ENCODE measurements at regions not wholly inside any gene's neighbourhood (a gene's known extent, or its start where the extent isn't known, plus 50 kb on each side); places are given as distances from the start of the nearest gene placed in this dataset.
"Not testable (repeated sequence)": the region's sequence is repeated elsewhere in the genome, so short reads cannot be mapped to it uniquely, and the experiment has no call there.

GRCh38 chr3:177465257-177465642 is 268.0 kb upstream of the TBL1XR1 start:
- peaks cover 0 to 6% of the 10 kb centered on the region in 2 donors for H3K4me1 ChIP-seq (ENCODE audit: control insufficient read depth in 1 of 2, insufficient read depth in 2 of 2, low read length in 2 of 2)
- H3K4me3 ChIP-seq (ENCODE audit: low read depth in 1 of 2, low read length in 2 of 2): no peak overlapping the region
- no peaks in the 10 kb centered on the region for H3K9me3 ChIP-seq (ENCODE audit: control insufficient read depth in 1 of 2, low read length in 2 of 2)
- H3K36me3 ChIP-seq (ENCODE audit: control insufficient read depth in 1 of 2, insufficient read depth in 2 of 2, low read length in 2 of 2): no peaks in the 10 kb centered on the region
- no peaks in the 10 kb centered on the region for H3K27me3 ChIP-seq (ENCODE audit: low read depth, low read length)
- peak overlapping the region; percentile 42 for H3K27ac ChIP-seq (ENCODE audit: low read length)

- Histone ChIP-seq H3K27ac (ENCODE audit: low read length) (no peak overlapping the region), H3K27me3 (ENCODE audit: low read depth, low read length) (no peaks in the 10 kb centered on the region), H3K36me3 (ENCODE audit: control insufficient read depth in 1 of 2, insufficient read depth in 2 of 2, low read length in 2 of 2) (no peaks in the 10 kb centered on the region), H3K4me1 (ENCODE audit: control insufficient read depth in 1 of 2, insufficient read depth in 2 of 2, low read length in 2 of 2) (peaks cover 0 to 6% of the 10 kb centered on the region in 2 donors), H3K9me3 (ENCODE audit: control insufficient read depth in 1 of 2, low read length in 2 of 2) (no peaks in the 10 kb centered on the region), H3K4me3 (ENCODE audit: low read depth in 1 of 2, low read length in 2 of 2) (no peak overlapping the region)
These were observed 268.8 kb upstream of the TBL1XR1 start for GRCh38 chr3:177466074-177466473.

- not testable (repeated sequence) for H3K9me3 ChIP-seq (ENCODE audit: control insufficient read depth in 1 of 2, low read length in 2 of 2); H3K36me3 ChIP-seq (ENCODE audit: control insufficient read depth in 1 of 2, insufficient read depth in 2 of 2, low read length in 2 of 2); H3K27ac ChIP-seq (ENCODE audit: low read length)
These were observed 269.3 kb upstream of the TBL1XR1 start for GRCh38 chr3:177466622-177467021.

GRCh38 chr3:177467247-177467985 is 270.1 kb upstream of the TBL1XR1 start:
- Histone ChIP-seq H3K4me1 (ENCODE audit: control insufficient read depth in 1 of 2, insufficient read depth in 2 of 2, low read length in 2 of 2) (peaks cover 0 to 6% of the 10 kb centered on the region in 2 donors), H3K27ac (ENCODE audit: low read length) (no peak overlapping the region), H3K27me3 (ENCODE audit: low read depth, low read length) (no peaks in the 10 kb centered on the region), H3K4me3 (ENCODE audit: low read depth in 1 of 2, low read length in 2 of 2) (no peak overlapping the region), H3K9me3 (ENCODE audit: control insufficient read depth in 1 of 2, low read length in 2 of 2) (no peaks in the 10 kb centered on the region), H3K36me3 (ENCODE audit: control insufficient read depth in 1 of 2, insufficient read depth in 2 of 2, low read length in 2 of 2) (no peaks in the 10 kb centered on the region)

More at GRCh38 chr3:177466622-177467021, 269.3 kb upstream of the TBL1XR1 start:
- not testable (repeated sequence) for H3K27me3 ChIP-seq (ENCODE audit: low read depth, low read length); H3K4me1 ChIP-seq (ENCODE audit: control insufficient read depth in 1 of 2, insufficient read depth in 2 of 2, low read length in 2 of 2); H3K4me3 ChIP-seq (ENCODE audit: low read depth in 1 of 2, low read length in 2 of 2)

- H3K4me3 ChIP-seq (ENCODE audit: low read depth in 1 of 2, low read length in 2 of 2): no peak overlapping the region
- H3K36me3 ChIP-seq (ENCODE audit: control insufficient read depth in 1 of 2, insufficient read depth in 2 of 2, low read length in 2 of 2): no peaks in the 10 kb centered on the region
- H3K4me1 ChIP-seq (ENCODE audit: control insufficient read depth in 1 of 2, insufficient read depth in 2 of 2, low read length in 2 of 2): peaks cover 0 to 6% of the 10 kb centered on the region in 2 donors
- no peaks in the 10 kb centered on the region for H3K9me3 ChIP-seq (ENCODE audit: control insufficient read depth in 1 of 2, low read length in 2 of 2)
- H3K27ac ChIP-seq (ENCODE audit: low read length): no peak overlapping the region
- no peaks in the 10 kb centered on the region for H3K27me3 ChIP-seq (ENCODE audit: low read depth, low read length)
These were observed 271.0 kb upstream of the TBL1XR1 start for GRCh38 chr3:177468331-177468730.

DNA sequence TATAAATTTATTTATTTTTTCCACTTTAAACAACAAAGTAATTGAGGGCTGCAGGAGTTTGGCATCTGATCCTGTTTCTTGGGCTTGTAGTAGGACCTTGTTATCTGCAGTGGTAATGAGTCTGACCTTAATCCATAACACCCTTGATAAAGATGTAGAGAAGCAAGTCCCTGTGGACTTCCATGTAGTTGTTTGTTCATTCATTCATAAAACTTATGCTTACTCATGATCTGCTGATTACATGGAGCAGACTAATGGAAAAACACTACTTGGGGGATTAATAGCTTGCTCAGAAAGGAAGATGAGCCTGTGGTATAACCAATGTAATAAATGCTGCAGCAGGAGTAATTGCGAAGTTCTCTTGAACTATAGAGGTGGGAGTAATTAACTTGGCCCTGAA is 271.5 kb upstream of the TBL1XR1 start:
- peaks cover 0 to 6% of the 10 kb centered on the region in 2 donors for H3K4me1 ChIP-seq (ENCODE audit: control insufficient read depth in 1 of 2, insufficient read depth in 2 of 2, low read length in 2 of 2)
- no peaks in the 10 kb centered on the region for H3K36me3 ChIP-seq (ENCODE audit: control insufficient read depth in 1 of 2, insufficient read depth in 2 of 2, low read length in 2 of 2)
- H3K27me3 ChIP-seq (ENCODE audit: low read depth, low read length): no peaks in the 10 kb centered on the region
- H3K27ac ChIP-seq (ENCODE audit: low read length): no peak overlapping the region
- no peaks in the 10 kb centered on the region for H3K9me3 ChIP-seq (ENCODE audit: control insufficient read depth in 1 of 2, low read length in 2 of 2)
- no peak overlapping the region for H3K4me3 ChIP-seq (ENCODE audit: low read depth in 1 of 2, low read length in 2 of 2)

- Histone ChIP-seq H3K4me3 (ENCODE audit: low read depth in 1 of 2, low read length in 2 of 2) (no peak overlapping the region), H3K9me3 (ENCODE audit: control insufficient read depth in 1 of 2, low read length in 2 of 2) (no peaks in the 10 kb centered on the region), H3K4me1 (ENCODE audit: control insufficient read depth in 1 of 2, insufficient read depth in 2 of 2, low read length in 2 of 2) (peaks cover 0 to 6% of the 10 kb centered on the region in 2 donors), H3K27ac (ENCODE audit: low read length) (no peak overlapping the region), H3K36me3 (ENCODE audit: control insufficient read depth in 1 of 2, insufficient read depth in 2 of 2, low read length in 2 of 2) (no peaks in the 10 kb centered on the region), H3K27me3 (ENCODE audit: low read depth, low read length) (no peaks in the 10 kb centered on the region)
These were observed 271.9 kb upstream of the TBL1XR1 start for GRCh38 chr3:177469216-177469615.

- Histone ChIP-seq H3K4me3 (ENCODE audit: low read depth in 1 of 2, low read length in 2 of 2) (no peak overlapping the region), H3K27ac (ENCODE audit: low read length) (no peak overlapping the region), H3K36me3 (ENCODE audit: control insufficient read depth in 1 of 2, insufficient read depth in 2 of 2, low read length in 2 of 2) (no peaks in the 10 kb centered on the region), H3K9me3 (ENCODE audit: control insufficient read depth in 1 of 2, low read length in 2 of 2) (no peaks in the 10 kb centered on the region), H3K27me3 (ENCODE audit: low read depth, low read length) (no peaks in the 10 kb centered on the region), H3K4me1 (ENCODE audit: control insufficient read depth in 1 of 2, insufficient read depth in 2 of 2, low read length in 2 of 2) (no peaks in the 10 kb centered on the region)
These were observed 273.1 kb upstream of the TBL1XR1 start for GRCh38 chr3:177470197-177470941.

DNA sequence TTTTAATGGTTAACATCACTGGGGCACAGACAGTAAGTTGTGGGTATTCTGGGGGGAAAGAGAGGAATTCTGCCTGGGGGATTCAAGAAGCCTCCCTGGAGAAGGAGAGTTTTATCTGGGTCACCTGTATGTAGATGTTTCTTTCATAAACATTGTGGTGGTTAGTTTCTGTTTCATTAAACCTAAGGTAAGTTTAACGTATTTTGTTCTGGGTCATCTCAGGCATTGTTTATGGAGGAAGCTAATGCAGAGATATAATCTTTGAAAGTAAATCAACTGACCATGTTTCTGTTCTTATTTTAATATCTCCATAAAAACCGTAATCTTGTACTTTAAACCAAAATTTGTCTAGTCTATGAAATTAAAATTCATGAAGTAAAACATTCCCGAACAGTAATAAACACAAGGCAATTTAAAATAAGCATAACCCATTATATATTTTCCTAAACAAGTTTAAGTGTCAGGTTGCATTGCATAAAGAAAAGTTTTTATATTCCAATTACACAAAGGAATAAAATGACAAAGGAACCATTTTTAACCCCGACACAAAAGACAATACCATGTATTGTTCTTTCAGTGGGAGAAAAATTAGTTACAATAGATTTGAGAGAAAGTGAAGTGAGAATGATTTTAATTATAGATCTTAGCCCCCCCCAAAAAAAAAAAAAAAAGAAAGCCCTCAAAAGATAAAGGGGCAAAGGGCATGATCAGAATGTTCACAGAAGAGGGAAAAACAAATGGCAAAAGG is 274.6 kb upstream of the TBL1XR1 start:
- no peak overlapping the region for H3K4me3 ChIP-seq (ENCODE audit: low read depth in 1 of 2, low read length in 2 of 2)
- H3K36me3 ChIP-seq (ENCODE audit: control insufficient read depth in 1 of 2, insufficient read depth in 2 of 2, low read length in 2 of 2): no peaks in the 10 kb centered on the region
- no peak overlapping the region for H3K27ac ChIP-seq (ENCODE audit: low read length)
- H3K27me3 ChIP-seq (ENCODE audit: low read depth, low read length): no peaks in the 10 kb centered on the region
- no peaks in the 10 kb centered on the region for H3K4me1 ChIP-seq (ENCODE audit: control insufficient read depth in 1 of 2, insufficient read depth in 2 of 2, low read length in 2 of 2)
- H3K9me3 ChIP-seq (ENCODE audit: control insufficient read depth in 1 of 2, low read length in 2 of 2): no peaks in the 10 kb centered on the region

DNA sequence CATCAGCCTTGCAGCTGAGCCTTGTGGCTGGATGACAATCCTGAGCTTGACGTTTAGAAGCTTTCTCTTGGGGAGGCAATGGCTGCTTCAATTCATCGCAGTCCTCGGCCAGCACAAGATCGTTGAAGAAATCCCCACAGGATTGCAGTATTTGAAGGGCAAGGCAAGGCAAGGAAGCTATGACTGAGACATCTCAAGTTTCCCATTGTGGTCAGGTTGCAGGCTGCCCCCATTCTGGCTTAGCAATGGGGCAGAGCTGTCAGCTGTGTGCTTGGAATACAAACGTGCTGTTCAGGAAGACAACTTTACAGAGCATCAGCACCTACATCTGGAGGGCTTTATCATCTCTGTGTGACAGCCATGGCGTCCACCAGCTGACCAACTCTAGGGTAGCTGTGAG is 275.9 kb upstream of the TBL1XR1 start:
- no peaks in the 10 kb centered on the region for H3K9me3 ChIP-seq (ENCODE audit: control insufficient read depth in 1 of 2, low read length in 2 of 2)
- no peaks in the 10 kb centered on the region for H3K27me3 ChIP-seq (ENCODE audit: low read depth, low read length)
- H3K36me3 ChIP-seq (ENCODE audit: control insufficient read depth in 1 of 2, insufficient read depth in 2 of 2, low read length in 2 of 2): no peaks in the 10 kb centered on the region
- H3K27ac ChIP-seq (ENCODE audit: low read length): no peak overlapping the region
- no peaks in the 10 kb centered on the region for H3K4me1 ChIP-seq (ENCODE audit: control insufficient read depth in 1 of 2, insufficient read depth in 2 of 2, low read length in 2 of 2)
- H3K4me3 ChIP-seq (ENCODE audit: low read depth in 1 of 2, low read length in 2 of 2): no peak overlapping the region

- no peaks in the 10 kb centered on the region for H3K9me3 ChIP-seq (ENCODE audit: control insufficient read depth in 1 of 2, low read length in 2 of 2)
- no peaks in the 10 kb centered on the region for H3K4me1 ChIP-seq (ENCODE audit: control insufficient read depth in 1 of 2, insufficient read depth in 2 of 2, low read length in 2 of 2)
- no peak overlapping the region for H3K27ac ChIP-seq (ENCODE audit: low read length)
- no peaks in the 10 kb centered on the region for H3K27me3 ChIP-seq (ENCODE audit: low read depth, low read length)
- no peaks in the 10 kb centered on the region for H3K36me3 ChIP-seq (ENCODE audit: control insufficient read depth in 1 of 2, insufficient read depth in 2 of 2, low read length in 2 of 2)
- no peak overlapping the region for H3K4me3 ChIP-seq (ENCODE audit: low read depth in 1 of 2, low read length in 2 of 2)
These were observed 276.6 kb upstream of the TBL1XR1 start for GRCh38 chr3:177473903-177474302.

Measured in muscle layer of duodenum (tissue), 2 donors.